ENCODE measurements at regions not wholly inside any gene's neighbourhood (a gene's known extent, or its start where the extent isn't known, plus 50 kb on each side); places are given as distances from the start of the nearest gene placed in this dataset.

GRCh38 chr5:114201332-114201731 lies 160.5 kb upstream of the KCNN2 start:
- no CpG with 5 or more reads among the region's 1 CpG for WGBS (ENCODE audit: extremely low coverage, insufficient read length, low lambda C conversion rate)

More at GRCh38 chr5:114201332-114201731, 160.5 kb upstream of the KCNN2 start:
- Histone ChIP-seq H4K20me1 (ENCODE audit: control insufficient read depth, insufficient read depth, insufficient read length) (no peaks in the 10 kb centered on the region), H3K14ac (ENCODE audit: insufficient read depth, low read length) (no peak overlapping the region), H4K5ac (ENCODE audit: insufficient read length, low read depth, low read length) (no peak overlapping the region), H3K56ac (ENCODE audit: insufficient read length, low read depth, low read length) (no peak overlapping the region), H3K4ac (ENCODE audit: low read depth, low read length) (no peak overlapping the region), H3K79me1 (ENCODE audit: insufficient read depth, low read depth, low read length, poor library complexity, severe bottlenecking) (no peaks in the 10 kb centered on the region), H3K27me3 (ENCODE audit: insufficient read depth, low read length) (no peaks in the 10 kb centered on the region), H3T11ph (ENCODE audit: low read length) (no peak overlapping the region), H3K9ac (ENCODE audit: extremely low read depth, insufficient read length, low read length) (no peak overlapping the region), H3K27ac (ENCODE audit: insufficient read length, low read depth, low read length) (no peak overlapping the region), H3K18ac (ENCODE audit: insufficient read length, low read depth, low read length) (no peak overlapping the region), H3K23me2 (ENCODE audit: insufficient read length, low read depth, low read length, poor library complexity, severe bottlenecking) (no peaks in the 10 kb centered on the region), H2BK15ac (ENCODE audit: low read depth, low read length) (no peak overlapping the region), H3K4me1 (ENCODE audit: insufficient read depth, low read length) (no peaks in the 10 kb centered on the region), H2BK120ac (ENCODE audit: low read depth, low read length, poor library complexity, severe bottlenecking) (no peak overlapping the region), H3K9me3 (ENCODE audit: control insufficient read depth, low read depth, low read length) (no peaks in the 10 kb centered on the region), H2BK12ac (ENCODE audit: insufficient read length, low read depth, low read length) (no peak overlapping the region), H3K4me2 (ENCODE audit: insufficient read depth, insufficient read length, low read length) (no peak overlapping the region), H4K8ac (replicated peaks; ENCODE audit: insufficient read length, low read depth, low read length) (no peak overlapping the region), H3K23ac (ENCODE audit: insufficient read length, low read depth, low read length) (no peak overlapping the region), H2AFZ (ENCODE audit: low read length) (no peak overlapping the region), H2BK20ac (ENCODE audit: low read depth, low read length, poor library complexity, severe bottlenecking) (no peak overlapping the region), H2AK5ac (ENCODE audit: insufficient read length, low read length) (no peak overlapping the region), H2BK5ac (ENCODE audit: insufficient read length, low read length) (no peak overlapping the region), H4K91ac (ENCODE audit: insufficient read length, low read depth, low read length) (no peak overlapping the region), H3K79me2 (ENCODE audit: insufficient read depth, low read length) (no peaks in the 10 kb centered on the region)
- Mint-ChIP-seq H3K27ac (no peak overlapping the region), H3K4me1 (no peaks in the 10 kb centered on the region), H3K4me3 (no peak overlapping the region), H3K9me3 (peaks cover 0 to 3% of the 10 kb centered on the region in 2 experiments; a peak in 2 of 5 replicates), H3K36me3 (ENCODE audit: insufficient read depth in 1 of 3, low read depth in 3 of 3) (no peaks in the 10 kb centered on the region), H3K27me3 (ENCODE audit: low read depth) (no peaks in the 10 kb centered on the region)
- no peak for DNase-seq
- TF ChIP-seq CTCF (conservative IDR thresholded peaks at IDR 0.05) = no peak
